PC-9 (cell line): ENCODE measurements at regions not wholly inside any gene's neighbourhood (a gene's known extent, or its start where the extent isn't known, plus 50 kb on each side); places are given as distances from the start of the nearest gene placed in this dataset.

Experiments
- BruUV-seq: library from RNA; stranded (reverse); fragments of 400-500 nt; replicated peaks from 2 replicates; lab custom pipeline; 2021; lab: Mats Ljungman, UMichigan
- CTCF ChIA-PET: fragments of 300-600 bp; sonication (Branson Sonifier 250); formaldehyde crosslinking; loops from one replicate; lab custom pipeline; 2022; ENCODE audit warnings: antibody characterized with exemption; lab: Charles Lee
- POLR2A ChIA-PET: fragments of 300-600 bp; sonication (Branson Sonifier 250); formaldehyde crosslinking; loops from one replicate; lab custom pipeline; 2022; ENCODE audit warnings: antibody characterized with exemption; ENCODE audit not compliant: unreplicated experiment; lab: Charles Lee
- DNase-seq, 2 experiments: peaks; one replicate each; pipeline versions ENCODE4 v3.0.0 to v3.0.0-alpha.2; 2015 to 2022; ENCODE audit warnings: mixed read lengths in 1 of 2
- H2AFZ ChIP-seq: fragments of 200-600 bp; sonication (generic); 2 replicates; pipeline ENCODE4 v1.8.1; 2017; ENCODE audit warnings: antibody characterized with exemption
- H3F3A ChIP-seq: fragments of 200-600 bp; sonication (generic); 2 replicates; pipeline ENCODE4 v1.8.1; 2017; ENCODE audit warnings: antibody characterized with exemption, mild to moderate bottlenecking, low read depth; ENCODE audit not compliant: insufficient read depth
- H3K27ac ChIP-seq: fragments of 200-600 bp; sonication (generic); 2 replicates; pipeline ENCODE4 v1.6.1; 2016; ENCODE audit warnings: mixed run types
- H3K27me3 ChIP-seq: fragments of 200-600 bp; sonication (generic); 2 replicates; pipeline ENCODE4 v1.6.1; 2016; ENCODE audit warnings: low read depth, mixed run types; ENCODE audit not compliant: insufficient read depth
- H3K36me3 ChIP-seq: fragments of 200-600 bp; sonication (generic); 2 replicates; pipeline ENCODE4 v1.6.1; 2016; ENCODE audit warnings: low read depth, mixed run types
- H3K4me1 ChIP-seq: fragments of 200-600 bp; sonication (generic); replicated peaks from 2 replicates; pipeline ENCODE4 v1.6.1; 2016; ENCODE audit warnings: mixed run types; ENCODE audit not compliant: insufficient read depth
- H3K4me2 ChIP-seq: fragments of 200-600 bp; sonication (generic); 2 replicates; pipeline ENCODE4 v1.6.1; 2017; ENCODE audit warnings: mixed run types
- H3K4me3 ChIP-seq: fragments of 200-600 bp; sonication (generic); 2 replicates; pipeline ENCODE4 v1.6.1; 2016; ENCODE audit warnings: mixed run types
- H3K79me2 ChIP-seq: fragments of 200-600 bp; sonication (generic); 2 replicates; pipeline ENCODE4 v1.6.1; 2017; ENCODE audit warnings: low read depth, mixed run types
- H3K9me2 ChIP-seq: fragments of 200-600 bp; sonication (generic); 2 replicates; pipeline ENCODE4 v1.8.1; 2017; ENCODE audit warnings: mild to moderate bottlenecking; ENCODE audit not compliant: insufficient read depth
- H3K9me3 ChIP-seq: fragments of 200-600 bp; sonication (generic); 2 replicates; pipeline ENCODE4 v1.8.1; 2016; ENCODE audit warnings: low read depth; ENCODE audit not compliant: insufficient read depth
- H4K20me1 ChIP-seq: fragments of 200-600 bp; sonication (generic); 2 replicates; pipeline ENCODE4 v1.8.1; 2017; ENCODE audit not compliant: insufficient read depth
- EZH2 ChIP-seq: fragments of 200-600 bp; sonication (generic); IDR thresholded peaks from 2 replicates; pipeline ENCODE4 v1.8.0; 2017; ENCODE audit warnings: antibody characterized with exemption, low read depth
- intact Hi-C: fragments of 100-400 bp; cut with micrococcal nuclease; formaldehyde crosslinking; loops from one replicate; pipeline ENCODE4 v1.10.0; 2022; ENCODE audit not compliant: unreplicated experiment
- TF ChIP-seq, protein P1 (sequence below): fragments of 200-600 bp; sonication (generic); conservative IDR thresholded peaks from 2 replicates; pipeline ENCODE4 v1.6.1; 2017; ENCODE audit warnings: mixed run types, antibody characterized with exemption, mild to moderate bottlenecking, moderate library complexity

GRCh38 chr19:46924874-46925547 is 64.2 kb downstream of the ARHGAP35 start:
- peaks cover 21% of the 10 kb centered on the region; the same call in 1 of the 2 replicates for H3K36me3 ChIP-seq
- H3K9me3 ChIP-seq, result no peaks in the 10 kb centered on the region
- H3K27ac ChIP-seq, result peak overlapping the region; percentile 95
- H3K79me2 ChIP-seq, result peaks cover 90% of the 10 kb centered on the region
- intact Hi-C loops, result loop anchor here (1.0 to 2.0 kb wide), 3 partner anchors 23 to 64 kb away; partner anchors contain the start of gene ARHGAP35
- H3K4me2 ChIP-seq, result peak overlapping the region; percentile 85
- ChIA-PET CTCF (interaction anchor here (0.6 kb wide), 1 partner anchor 51 kb away, joined by 4 read pairs; no protein-coding TSS in a partner anchor), POLR2A (interaction anchor here (0.5 to 0.9 kb wide), 4 partner anchors 23 to 324 kb away, joined by 3 to 7 read pairs (median 5); no protein-coding TSS in a partner anchor)
- no TSS peak for BruUV-seq
- peaks cover 60% of the 10 kb centered on the region for H3F3A ChIP-seq
- no peaks in the 10 kb centered on the region for H3K9me2 ChIP-seq
- TF ChIP-seq, protein P1, sequence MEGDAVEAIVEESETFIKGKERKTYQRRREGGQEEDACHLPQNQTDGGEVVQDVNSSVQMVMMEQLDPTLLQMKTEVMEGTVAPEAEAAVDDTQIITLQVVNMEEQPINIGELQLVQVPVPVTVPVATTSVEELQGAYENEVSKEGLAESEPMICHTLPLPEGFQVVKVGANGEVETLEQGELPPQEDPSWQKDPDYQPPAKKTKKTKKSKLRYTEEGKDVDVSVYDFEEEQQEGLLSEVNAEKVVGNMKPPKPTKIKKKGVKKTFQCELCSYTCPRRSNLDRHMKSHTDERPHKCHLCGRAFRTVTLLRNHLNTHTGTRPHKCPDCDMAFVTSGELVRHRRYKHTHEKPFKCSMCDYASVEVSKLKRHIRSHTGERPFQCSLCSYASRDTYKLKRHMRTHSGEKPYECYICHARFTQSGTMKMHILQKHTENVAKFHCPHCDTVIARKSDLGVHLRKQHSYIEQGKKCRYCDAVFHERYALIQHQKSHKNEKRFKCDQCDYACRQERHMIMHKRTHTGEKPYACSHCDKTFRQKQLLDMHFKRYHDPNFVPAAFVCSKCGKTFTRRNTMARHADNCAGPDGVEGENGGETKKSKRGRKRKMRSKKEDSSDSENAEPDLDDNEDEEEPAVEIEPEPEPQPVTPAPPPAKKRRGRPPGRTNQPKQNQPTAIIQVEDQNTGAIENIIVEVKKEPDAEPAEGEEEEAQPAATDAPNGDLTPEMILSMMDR, result 0 out of 2 replicates have a peak, but pooled peaks have one; percentile 8
- TF ChIP-seq EZH2, result no peak
- no peaks in the 10 kb centered on the region for H3K27me3 ChIP-seq
- peak overlapping the region; percentile 50 for H3K4me3 ChIP-seq
- H2AFZ ChIP-seq, result peak overlapping the region; percentile 40; the same call in 1 of the 2 replicates
- peaks cover 6% of the 10 kb centered on the region; the same call in 1 of the 2 replicates for H4K20me1 ChIP-seq
- peaks cover 65% of the 10 kb centered on the region for H3K4me1 ChIP-seq
- DNase-seq, result peak; percentile 66 to 98

GRCh38 chr19:46925548-46925950 is 64.8 kb downstream of the ARHGAP35 start:
- ChIA-PET CTCF (no interaction called here), POLR2A (interaction anchor here (0.5 kb wide), 2 partner anchors 57 to 62 kb away, joined by 4 to 7 read pairs; no protein-coding TSS in a partner anchor)
- no peaks in the 10 kb centered on the region for H3K27me3 ChIP-seq
- H3K36me3 ChIP-seq, result peaks cover 16% of the 10 kb centered on the region; the same call in 1 of the 2 replicates
- H3K4me2 ChIP-seq, result peak overlapping the region; percentile 85
- H4K20me1 ChIP-seq, result peaks cover 6% of the 10 kb centered on the region; the same call in 1 of the 2 replicates
- no TSS peak for BruUV-seq
- peak overlapping the region; percentile 95 for H3K27ac ChIP-seq
- no peak overlapping the region for H2AFZ ChIP-seq
- peaks cover 90% of the 10 kb centered on the region for H3K79me2 ChIP-seq
- H3K9me3 ChIP-seq, result no peaks in the 10 kb centered on the region
- H3K9me2 ChIP-seq, result no peaks in the 10 kb centered on the region
- peaks cover 60% of the 10 kb centered on the region for H3F3A ChIP-seq
- H3K4me1 ChIP-seq, result peaks cover 65% of the 10 kb centered on the region
- intact Hi-C loops, result loop anchor here (1.0 to 2.0 kb wide), 3 partner anchors 23 to 65 kb away; partner anchors contain the start of gene ARHGAP35
- TF ChIP-seq, protein P1, result no peak
- TF ChIP-seq EZH2, result no peak
- peak overlapping the region; percentile 50; the same call in 1 of the 2 replicates for H3K4me3 ChIP-seq
- DNase-seq, result peak; percentile 50 to 91

DNA sequence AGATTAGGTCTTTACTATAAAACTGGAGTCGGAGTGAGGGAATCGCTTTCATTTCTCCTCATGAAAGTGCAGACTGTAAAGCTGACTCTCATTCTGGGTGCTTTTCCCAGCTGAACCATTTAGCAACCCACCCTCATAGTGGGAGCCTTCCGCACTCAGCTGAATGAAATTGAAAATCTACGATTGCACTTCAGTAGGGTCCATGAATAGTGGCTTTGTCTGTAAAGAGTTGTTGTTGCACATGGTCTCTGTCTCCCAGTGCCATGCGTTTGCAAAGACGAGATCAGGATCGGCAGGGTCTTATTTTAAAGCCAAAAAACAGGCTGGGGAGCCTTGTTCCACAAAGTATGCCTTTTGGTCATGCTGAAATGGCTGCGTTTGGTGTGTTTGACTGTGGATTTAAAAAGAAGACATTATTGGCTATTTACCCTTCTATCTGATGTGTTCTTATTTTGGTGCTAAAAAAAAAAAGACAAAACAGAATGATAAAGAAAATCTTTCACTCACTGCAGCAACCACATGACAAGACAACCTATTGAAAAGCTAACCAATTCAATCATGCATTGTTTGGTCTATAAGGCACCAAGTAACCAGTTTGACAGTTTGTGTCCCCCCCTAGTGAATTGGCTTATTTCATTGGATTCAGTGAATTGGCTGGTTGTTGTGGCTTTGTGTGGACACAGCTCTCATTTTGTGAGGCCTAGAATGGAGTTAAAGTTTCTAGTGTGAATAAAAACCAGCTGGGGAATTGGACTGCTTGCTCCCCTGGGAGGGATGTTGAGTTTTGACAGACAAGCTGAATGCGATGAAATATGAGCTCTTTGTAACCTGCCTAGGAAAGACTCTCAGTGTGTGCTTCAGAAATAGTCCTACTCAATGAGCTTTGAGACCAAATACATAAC is 65.6 kb downstream of the ARHGAP35 start:
- H3K4me3 ChIP-seq, result peak overlapping the region; percentile 50; the same call in 1 of the 2 replicates
- POLR2A ChIA-PET, result interaction anchor here (0.5 kb wide), 1 partner anchor 63 kb away, joined by 4 read pairs; no protein-coding TSS in a partner anchor
- H3K27ac ChIP-seq, result peak overlapping the region; percentile 95
- BruUV-seq, result no TSS peak
- H3K9me2 ChIP-seq, result no peaks in the 10 kb centered on the region
- no peaks in the 10 kb centered on the region for H3K9me3 ChIP-seq
- no peak for DNase-seq
- H3K27me3 ChIP-seq, result no peaks in the 10 kb centered on the region
- intact Hi-C loops, result no loop called here
- TF ChIP-seq EZH2, result no peak
- TF ChIP-seq, protein P1, result no peak
- H3K4me1 ChIP-seq, result peaks cover 65% of the 10 kb centered on the region
- peaks cover 6% of the 10 kb centered on the region; the same call in 1 of the 2 replicates for H4K20me1 ChIP-seq
- peaks cover 12% of the 10 kb centered on the region; the same call in 1 of the 2 replicates for H3K36me3 ChIP-seq
- CTCF ChIA-PET, result interaction anchor here (0.6 kb wide), 2 partner anchors 70 to 100 kb away, joined by 3 to 10 read pairs; no protein-coding TSS in a partner anchor
- H3K79me2 ChIP-seq, result peaks cover 90% of the 10 kb centered on the region
- peak overlapping the region; percentile 85 for H3K4me2 ChIP-seq
- H3F3A ChIP-seq, result peaks cover 60% of the 10 kb centered on the region
- H2AFZ ChIP-seq, result no peak overlapping the region
